ENCODE measurements at regions not wholly inside any gene's neighbourhood (a gene's known extent, or its start where the extent isn't known, plus 50 kb on each side); places are given as distances from the start of the nearest gene placed in this dataset.

DNA sequence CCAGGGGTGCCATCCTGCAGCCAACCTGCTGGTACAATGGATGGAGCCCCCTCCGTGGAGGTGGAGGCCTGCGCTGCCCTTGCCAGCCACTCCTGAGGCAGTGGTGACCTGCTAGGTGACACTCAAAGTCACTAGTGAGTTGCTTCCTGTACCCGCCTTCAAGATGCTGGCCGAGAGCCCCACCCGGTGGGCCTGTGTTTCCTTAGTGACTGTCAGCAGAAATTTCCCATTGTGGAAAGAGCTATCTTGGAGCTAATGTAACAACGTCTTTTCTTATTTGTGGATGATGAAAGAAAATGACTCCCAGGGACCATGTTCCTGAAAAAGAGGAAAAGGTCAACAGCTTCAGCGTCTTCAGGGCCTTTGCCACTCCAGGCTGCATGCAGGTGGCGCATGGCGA, 117.0 kb upstream of the BOD1 start:
- Mint-ChIP-seq H3K27me3 (no peaks in the 10 kb centered on the region), H3K4me1 (peaks cover 6% of the 10 kb centered on the region), H3K27ac (no peak overlapping the region), H3K4me3 (no peak overlapping the region), H3K36me3 (ENCODE audit: low read depth) (no peaks in the 10 kb centered on the region)
- ATAC-seq, result no peak
- no peaks in the 10 kb centered on the region for H3K9me3 ChIP-seq (ENCODE audit: control insufficient read depth, low read length, poor library complexity, severe bottlenecking)
- no peak for DNase-seq

DNA sequence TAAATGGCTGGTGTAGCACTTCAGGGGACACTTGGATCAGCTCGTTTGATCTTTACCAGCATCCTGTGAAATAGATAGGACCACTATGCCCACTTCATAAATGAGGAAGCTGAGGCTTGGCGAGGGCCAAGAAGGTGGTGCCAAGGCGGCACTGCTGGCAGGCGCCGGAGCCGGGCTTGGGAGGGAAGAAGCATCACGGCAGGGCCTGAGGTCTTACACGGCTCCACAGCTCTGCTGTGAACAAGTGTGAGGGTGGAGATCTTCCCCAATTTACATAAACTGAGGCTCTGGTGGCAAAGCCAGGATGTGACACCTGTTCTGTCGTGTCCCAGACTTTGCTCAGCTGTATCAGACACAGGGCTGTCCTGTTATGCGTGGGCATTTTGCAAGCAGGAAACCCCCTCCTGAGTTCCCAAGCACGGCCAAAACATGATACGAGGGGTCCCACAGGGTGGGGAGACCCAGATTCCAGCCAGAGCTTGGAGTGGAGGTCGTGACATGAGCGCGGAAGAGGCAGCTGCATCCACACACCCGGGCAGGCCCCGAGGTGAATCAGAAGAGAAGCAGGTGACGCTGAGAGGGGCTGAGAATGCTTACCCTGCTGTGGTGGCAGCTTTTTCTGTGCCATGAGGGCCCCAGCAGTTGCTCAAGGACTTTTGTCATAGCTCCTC, 117.5 kb upstream of the BOD1 start:
- no peaks in the 10 kb centered on the region for H3K9me3 ChIP-seq (ENCODE audit: control insufficient read depth, low read length, poor library complexity, severe bottlenecking)
- Mint-ChIP-seq H3K27me3 (no peaks in the 10 kb centered on the region), H3K4me1 (peaks cover 6% of the 10 kb centered on the region), H3K27ac (no peak overlapping the region), H3K4me3 (no peak overlapping the region), H3K36me3 (ENCODE audit: low read depth) (no peaks in the 10 kb centered on the region)
- ATAC-seq (peak; percentile 32), DNase-seq (no peak)

GRCh38 chr5:173734716-173735115, 118.3 kb upstream of the BOD1 start:
- no peak for DNase-seq
- Mint-ChIP-seq H3K4me1 (peaks cover 6% of the 10 kb centered on the region), H3K27me3 (no peaks in the 10 kb centered on the region), H3K27ac (no peak overlapping the region), H3K36me3 (ENCODE audit: low read depth) (no peaks in the 10 kb centered on the region), H3K4me3 (no peak overlapping the region)
- no peaks in the 10 kb centered on the region for H3K9me3 ChIP-seq (ENCODE audit: control insufficient read depth, low read length, poor library complexity, severe bottlenecking)
- ATAC-seq, result no peak

DNA sequence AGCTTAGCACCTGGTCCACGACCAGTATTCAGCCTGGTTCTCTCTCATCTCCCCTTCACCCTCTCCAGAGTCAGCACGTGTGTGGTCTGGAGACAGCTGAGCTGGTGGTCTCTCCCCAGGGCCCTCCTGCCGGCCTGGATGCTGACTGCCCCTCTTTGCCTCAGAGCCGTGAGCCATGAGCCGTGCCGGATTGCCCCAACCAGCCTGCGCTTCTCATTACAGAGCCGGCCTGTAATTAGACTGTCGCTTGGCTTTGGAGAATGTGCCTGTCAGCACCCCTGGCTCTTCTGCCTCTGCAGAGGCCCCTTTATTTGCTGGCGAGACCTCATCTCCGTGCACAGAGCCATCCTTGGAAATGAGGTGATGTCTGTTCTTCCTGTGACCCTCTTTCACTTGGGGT, 118.7 kb upstream of the BOD1 start:
- Mint-ChIP-seq H3K27ac (no peak overlapping the region), H3K4me1 (peaks cover 6% of the 10 kb centered on the region), H3K4me3 (no peak overlapping the region), H3K36me3 (ENCODE audit: low read depth) (no peaks in the 10 kb centered on the region), H3K27me3 (no peaks in the 10 kb centered on the region)
- ATAC-seq, result no peak
- no peak for DNase-seq
- no peaks in the 10 kb centered on the region for H3K9me3 ChIP-seq (ENCODE audit: control insufficient read depth, low read length, poor library complexity, severe bottlenecking)

- Mint-ChIP-seq H3K27ac (no peak overlapping the region), H3K27me3 (no peaks in the 10 kb centered on the region), H3K36me3 (ENCODE audit: low read depth) (no peaks in the 10 kb centered on the region), H3K4me1 (peaks cover 6% of the 10 kb centered on the region), H3K4me3 (no peak overlapping the region)
- no peak for ATAC-seq
- no peaks in the 10 kb centered on the region for H3K9me3 ChIP-seq (ENCODE audit: control insufficient read depth, low read length, poor library complexity, severe bottlenecking)
- DNase-seq, result no peak
Measured at GRCh38 chr5:173735691-173736090, 119.2 kb upstream of the BOD1 start.

DNA sequence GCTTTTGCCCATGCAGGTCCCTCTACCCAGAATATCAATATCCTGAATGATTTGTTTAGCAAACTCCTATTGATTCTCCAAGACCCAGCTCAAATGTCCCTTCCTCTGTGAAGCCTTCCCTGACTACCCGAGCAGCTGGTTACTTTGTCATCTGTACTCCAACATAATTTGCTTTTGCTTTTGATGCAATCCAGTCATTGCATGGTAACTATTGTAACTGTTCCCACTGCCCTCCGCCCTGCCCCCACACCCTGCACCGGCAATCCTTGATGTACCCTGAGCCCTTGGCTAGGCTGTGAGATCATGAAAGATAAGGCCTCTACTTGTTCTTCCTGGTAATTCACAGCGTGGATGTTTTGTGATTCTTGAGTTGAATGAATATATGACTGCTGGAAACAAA, 119.9 kb upstream of the BOD1 start:
- Mint-ChIP-seq H3K27me3 (no peaks in the 10 kb centered on the region), H3K36me3 (ENCODE audit: low read depth) (no peaks in the 10 kb centered on the region)
- H3K9me3 ChIP-seq (ENCODE audit: control insufficient read depth, low read length, poor library complexity, severe bottlenecking), result no peaks in the 10 kb centered on the region

DNA sequence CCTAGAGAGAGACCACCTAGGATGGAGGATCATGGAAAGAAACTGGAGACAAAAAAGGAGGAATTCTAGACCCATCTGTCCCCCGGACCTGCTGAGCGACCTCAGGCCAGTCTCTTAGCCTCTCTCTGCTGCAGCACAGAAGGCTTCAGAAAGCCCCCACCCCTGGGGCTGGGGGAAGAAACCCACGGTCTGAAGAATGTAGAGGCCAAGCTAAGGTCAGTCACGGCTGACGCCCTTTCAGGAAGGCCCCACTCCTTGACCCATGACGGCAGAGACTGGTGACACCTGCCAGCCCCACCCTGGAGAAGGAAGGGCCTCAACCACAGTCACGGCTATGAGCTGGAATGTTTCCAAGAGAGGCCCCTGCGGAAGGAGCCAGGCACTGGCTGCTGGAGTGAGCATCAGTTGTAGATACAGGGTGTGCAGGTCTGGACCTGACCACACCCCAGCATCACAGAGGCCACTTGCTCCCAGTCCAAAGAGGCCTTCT, 120.5 kb upstream of the BOD1 start:
- Mint-ChIP-seq H3K36me3 (ENCODE audit: low read depth) (no peaks in the 10 kb centered on the region), H3K4me3 (no peak overlapping the region), H3K27me3 (no peaks in the 10 kb centered on the region), H3K27ac (peak overlapping the region; percentile 4), H3K4me1 (peaks cover 14% of the 10 kb centered on the region)
- peak; percentile 18 for ATAC-seq
- no peak for DNase-seq
- H3K9me3 ChIP-seq (ENCODE audit: control insufficient read depth, low read length, poor library complexity, severe bottlenecking), result no peaks in the 10 kb centered on the region

More for the DNA sequence above, 119.9 kb upstream of the BOD1 start:
- ATAC-seq (no peak), DNase-seq (no peak)
- H3K4me3 Mint-ChIP-seq, result no peak overlapping the region
- peaks cover 10% of the 10 kb centered on the region for H3K4me1 Mint-ChIP-seq
- no peak overlapping the region for H3K27ac Mint-ChIP-seq

DNA sequence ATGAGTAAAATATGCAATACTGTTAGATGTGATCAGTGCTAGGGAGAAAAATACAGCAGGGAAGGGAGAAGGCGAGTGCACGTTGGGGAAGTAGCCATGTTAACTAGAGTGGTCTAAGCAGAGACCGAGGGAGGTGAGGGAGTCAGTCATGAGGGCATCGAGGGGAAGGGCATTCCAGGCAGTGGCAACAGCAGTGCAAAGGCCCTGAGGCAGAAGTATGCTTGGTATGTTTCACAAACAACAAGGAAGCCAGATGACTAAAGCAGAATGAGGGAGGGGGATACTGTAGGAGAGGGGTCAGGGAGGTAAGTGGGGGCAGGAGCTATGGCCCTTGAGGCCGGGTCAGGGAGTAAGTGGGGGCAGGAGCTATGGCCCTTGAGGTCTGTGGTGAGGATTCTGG, 123.3 kb upstream of the BOD1 start:
- DNase-seq (no peak), ATAC-seq (no peak)
- Mint-ChIP-seq H3K4me3 (no peak overlapping the region), H3K36me3 (ENCODE audit: low read depth) (no peaks in the 10 kb centered on the region), H3K27me3 (no peaks in the 10 kb centered on the region), H3K4me1 (peaks cover 15% of the 10 kb centered on the region), H3K27ac (no peak overlapping the region)
- no peaks in the 10 kb centered on the region for H3K9me3 ChIP-seq (ENCODE audit: control insufficient read depth, low read length, poor library complexity, severe bottlenecking)

GRCh38 chr5:173740400-173740799, 124.0 kb upstream of the BOD1 start:
- H3K9me3 ChIP-seq (ENCODE audit: control insufficient read depth, low read length, poor library complexity, severe bottlenecking), result no peaks in the 10 kb centered on the region
- Mint-ChIP-seq H3K36me3 (ENCODE audit: low read depth) (no peaks in the 10 kb centered on the region), H3K4me3 (no peak overlapping the region), H3K27ac (no peak overlapping the region), H3K4me1 (peaks cover 14% of the 10 kb centered on the region), H3K27me3 (no peaks in the 10 kb centered on the region)
- DNase-seq (no peak), ATAC-seq (no peak)

- Mint-ChIP-seq H3K27ac (no peak overlapping the region), H3K36me3 (ENCODE audit: low read depth) (no peaks in the 10 kb centered on the region), H3K4me1 (peaks cover 15% of the 10 kb centered on the region), H3K27me3 (no peaks in the 10 kb centered on the region), H3K4me3 (no peak overlapping the region)
- DNase-seq, result no peak
- no peak for ATAC-seq
- no peaks in the 10 kb centered on the region for H3K9me3 ChIP-seq (ENCODE audit: control insufficient read depth, low read length, poor library complexity, severe bottlenecking)
Measured at GRCh38 chr5:173741087-173741486, 124.6 kb upstream of the BOD1 start.

- H3K9me3 ChIP-seq (ENCODE audit: control insufficient read depth, low read length, poor library complexity, severe bottlenecking), result no peaks in the 10 kb centered on the region
- H3K36me3 Mint-ChIP-seq (ENCODE audit: low read depth), result no peaks in the 10 kb centered on the region
- peaks cover 14% of the 10 kb centered on the region for H3K4me1 Mint-ChIP-seq
- ATAC-seq (no peak), DNase-seq (no peak)
- no peak overlapping the region for H3K27ac Mint-ChIP-seq
- H3K4me3 Mint-ChIP-seq, result no peak overlapping the region
- no peaks in the 10 kb centered on the region for H3K27me3 Mint-ChIP-seq
Measured at GRCh38 chr5:173741729-173742431, 125.4 kb upstream of the BOD1 start.

- H3K27me3 Mint-ChIP-seq, result no peaks in the 10 kb centered on the region
- peaks cover 14% of the 10 kb centered on the region for H3K4me1 Mint-ChIP-seq
- DNase-seq (no peak), ATAC-seq (no peak)
- no peak overlapping the region for H3K27ac Mint-ChIP-seq
- H3K9me3 ChIP-seq (ENCODE audit: control insufficient read depth, low read length, poor library complexity, severe bottlenecking), result no peaks in the 10 kb centered on the region
- no peaks in the 10 kb centered on the region for H3K36me3 Mint-ChIP-seq (ENCODE audit: low read depth)
- peak overlapping the region; percentile 25 for H3K4me3 Mint-ChIP-seq
Measured at GRCh38 chr5:173742432-173742816, 126.0 kb upstream of the BOD1 start.

- Mint-ChIP-seq H3K27ac (no peak overlapping the region), H3K36me3 (ENCODE audit: low read depth) (no peaks in the 10 kb centered on the region), H3K4me1 (peaks cover 14% of the 10 kb centered on the region), H3K4me3 (no peak overlapping the region), H3K27me3 (no peaks in the 10 kb centered on the region)
- ATAC-seq, result no peak
- H3K9me3 ChIP-seq (ENCODE audit: control insufficient read depth, low read length, poor library complexity, severe bottlenecking), result no peaks in the 10 kb centered on the region
- no peak for DNase-seq
Measured at GRCh38 chr5:173743641-173744343, 127.3 kb upstream of the BOD1 start.
